ENCODE measurements at regions not wholly inside any gene's neighbourhood (a gene's known extent, or its start where the extent isn't known, plus 50 kb on each side); places are given as distances from the start of the nearest gene placed in this dataset.
"Not testable (repeated sequence)": the region's sequence is repeated elsewhere in the genome, so short reads cannot be mapped to it uniquely, and the experiment has no call there.

DNA sequence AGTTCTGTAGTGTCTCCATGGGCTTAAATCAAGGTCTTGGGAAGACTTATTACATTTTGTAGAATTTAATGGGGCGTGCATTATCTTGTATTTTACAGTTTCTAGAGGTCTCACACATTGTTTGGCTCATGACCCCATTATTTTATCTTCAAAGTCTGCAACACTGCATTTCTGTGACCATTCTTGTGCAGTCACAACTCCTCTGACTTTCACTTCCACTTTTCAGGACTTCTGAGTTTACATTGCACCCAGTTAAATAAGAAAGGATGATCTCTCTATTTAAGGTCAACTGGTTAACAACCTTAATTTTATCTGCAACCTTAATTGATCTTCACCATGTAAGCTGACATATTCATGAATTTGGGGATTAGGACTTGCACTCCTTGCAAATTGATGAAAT is 1186.6 kb downstream of the MRPL39 start:
- no peak for TF ChIP-seq POLR2A (IDR thresholded peaks at IDR 0.05)
- TF ChIP-seq, protein P1, sequence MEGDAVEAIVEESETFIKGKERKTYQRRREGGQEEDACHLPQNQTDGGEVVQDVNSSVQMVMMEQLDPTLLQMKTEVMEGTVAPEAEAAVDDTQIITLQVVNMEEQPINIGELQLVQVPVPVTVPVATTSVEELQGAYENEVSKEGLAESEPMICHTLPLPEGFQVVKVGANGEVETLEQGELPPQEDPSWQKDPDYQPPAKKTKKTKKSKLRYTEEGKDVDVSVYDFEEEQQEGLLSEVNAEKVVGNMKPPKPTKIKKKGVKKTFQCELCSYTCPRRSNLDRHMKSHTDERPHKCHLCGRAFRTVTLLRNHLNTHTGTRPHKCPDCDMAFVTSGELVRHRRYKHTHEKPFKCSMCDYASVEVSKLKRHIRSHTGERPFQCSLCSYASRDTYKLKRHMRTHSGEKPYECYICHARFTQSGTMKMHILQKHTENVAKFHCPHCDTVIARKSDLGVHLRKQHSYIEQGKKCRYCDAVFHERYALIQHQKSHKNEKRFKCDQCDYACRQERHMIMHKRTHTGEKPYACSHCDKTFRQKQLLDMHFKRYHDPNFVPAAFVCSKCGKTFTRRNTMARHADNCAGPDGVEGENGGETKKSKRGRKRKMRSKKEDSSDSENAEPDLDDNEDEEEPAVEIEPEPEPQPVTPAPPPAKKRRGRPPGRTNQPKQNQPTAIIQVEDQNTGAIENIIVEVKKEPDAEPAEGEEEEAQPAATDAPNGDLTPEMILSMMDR (IDR thresholded peaks at IDR 0.05) = no peak
- no peak for TF ChIP-seq EP300 (IDR thresholded peaks at IDR 0.05)
- TF ChIP-seq POLR2AphosphoS5 (IDR thresholded peaks at IDR 0.05) = no peak
- WGBS, 2 donors (ENCODE audit: low coverage in 1 of 2) = 33 to 38% methylated on average over 1 of the region's 1 CpG
- Histone ChIP-seq H3K4me1 (no peaks in the 10 kb centered on the region), H3K4me3 (no peak overlapping the region), H3K36me3 (no peaks in the 10 kb centered on the region), H3K27me3 (no peaks in the 10 kb centered on the region), H3K9me3 (peaks cover 0 to 27% (median 0%) of the 10 kb centered on the region in 3 donors), H3K27ac (no peak overlapping the region)
- ATAC-seq = no peak

DNA sequence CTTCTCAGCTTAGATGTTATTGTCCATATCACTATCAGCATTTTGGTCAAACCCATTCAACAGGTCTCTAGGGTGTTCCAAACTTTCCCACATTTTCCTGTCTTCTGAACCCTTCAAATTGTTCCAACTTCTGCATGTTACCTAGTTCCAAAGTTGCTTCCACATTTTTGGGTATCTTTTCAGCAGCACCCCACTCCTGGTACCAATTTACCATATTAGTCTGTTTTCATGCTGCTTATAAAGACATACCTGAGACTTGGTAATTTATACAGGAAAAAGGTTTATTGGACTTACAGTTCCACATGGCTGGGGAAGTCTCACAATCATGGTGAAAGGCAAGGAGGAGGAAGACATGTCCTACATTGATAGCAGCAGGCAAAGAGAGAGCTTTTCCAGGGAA is 1187.6 kb downstream of the MRPL39 start:
- H3K36me3 ChIP-seq, ATAC-seq, H3K27me3 ChIP-seq, H3K4me3 ChIP-seq, H3K4me1 ChIP-seq, H3K27ac ChIP-seq: not testable (repeated sequence)
- H3K9me3 ChIP-seq = peaks cover 0 to 27% (median 0%) of the 10 kb centered on the region in 3 donors

DNA sequence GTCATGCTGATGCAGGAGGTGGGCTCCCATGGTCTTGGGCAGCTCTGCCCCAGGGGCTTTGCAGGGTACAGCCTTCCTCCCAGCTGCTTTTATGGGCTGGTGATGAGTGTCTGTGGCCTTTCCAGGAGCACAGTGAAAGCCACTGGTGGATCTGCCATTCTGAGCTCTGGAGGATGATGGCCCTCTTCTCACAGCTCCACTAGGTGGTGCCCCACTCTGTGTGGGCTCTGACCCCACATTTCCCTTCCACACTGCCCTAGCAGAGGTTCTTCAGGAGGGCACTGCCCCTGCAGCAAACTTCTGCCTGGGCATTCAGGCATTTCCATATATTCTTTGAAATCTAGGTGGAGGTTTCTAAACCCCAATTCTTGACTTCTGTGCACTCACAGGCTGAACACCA is 1188.6 kb downstream of the MRPL39 start:
- Histone ChIP-seq H3K4me1 (no peaks in the 10 kb centered on the region), H3K36me3 (no peaks in the 10 kb centered on the region), H3K9me3 (peaks cover 0 to 27% (median 0%) of the 10 kb centered on the region in 3 donors), H3K4me3 (no peak overlapping the region), H3K27ac (no peak overlapping the region), H3K27me3 (no peaks in the 10 kb centered on the region)
- TF ChIP-seq, protein P1 (IDR thresholded peaks at IDR 0.05) = no peak
- TF ChIP-seq POLR2A (IDR thresholded peaks at IDR 0.05) (no peak), EP300 (IDR thresholded peaks at IDR 0.05) (no peak), POLR2AphosphoS5 (IDR thresholded peaks at IDR 0.05) (no peak)
- no peak for ATAC-seq

DNA sequence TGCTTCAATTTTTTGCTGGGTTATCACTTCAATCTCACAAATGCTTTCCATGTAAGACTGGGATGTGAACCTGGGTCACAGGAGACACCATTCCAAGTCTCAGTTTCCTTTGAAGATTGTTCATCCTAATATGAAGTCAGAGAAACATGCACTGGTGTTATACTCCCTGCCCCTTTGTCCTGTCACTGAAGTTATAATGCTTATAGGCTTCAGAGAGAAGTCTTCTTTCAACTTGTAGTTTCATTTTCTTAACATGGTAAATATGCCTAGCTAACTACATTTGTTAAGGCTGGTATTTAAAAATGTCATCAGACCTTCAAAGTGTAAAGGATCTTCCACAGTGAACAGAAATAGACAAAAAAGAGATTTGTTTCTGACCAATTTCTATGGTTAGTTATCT is 1195.9 kb downstream of the MRPL39 start:
- TF ChIP-seq POLR2AphosphoS5 (IDR thresholded peaks at IDR 0.05) = no peak
- TF ChIP-seq EP300 (IDR thresholded peaks at IDR 0.05) = no peak
- TF ChIP-seq, protein P1 (IDR thresholded peaks at IDR 0.05) = no peak
- no peak for TF ChIP-seq POLR2A (IDR thresholded peaks at IDR 0.05)

DNA sequence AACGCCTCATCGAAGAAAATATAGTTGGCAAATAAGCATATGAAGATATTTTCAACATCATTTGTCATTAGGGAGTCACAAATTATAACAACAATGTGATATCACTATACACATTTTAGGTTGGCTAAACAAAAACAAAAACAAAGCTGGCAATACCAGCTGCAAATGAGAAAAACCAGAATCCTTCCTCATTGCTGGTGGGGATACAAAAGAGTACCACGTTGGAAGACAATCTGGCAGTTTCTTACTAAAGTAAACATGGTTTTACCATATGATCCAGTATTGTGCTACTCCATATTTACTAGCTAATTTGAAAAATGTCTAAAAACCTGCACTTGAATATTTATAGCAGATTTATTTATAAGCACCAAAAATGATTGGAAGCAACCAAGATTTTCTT is 1204.1 kb downstream of the MRPL39 start:
- TF ChIP-seq, protein P1 (IDR thresholded peaks at IDR 0.05) = no peak
- no peak for TF ChIP-seq EP300 (IDR thresholded peaks at IDR 0.05)
- TF ChIP-seq POLR2A (IDR thresholded peaks at IDR 0.05) = no peak
- no peak for TF ChIP-seq POLR2AphosphoS5 (IDR thresholded peaks at IDR 0.05)
- Histone ChIP-seq H3K27me3 (no peaks in the 10 kb centered on the region), H3K4me3 (no peak overlapping the region), H3K36me3 (no peaks in the 10 kb centered on the region), H3K9me3 (no peaks in the 10 kb centered on the region), H3K4me1 (no peaks in the 10 kb centered on the region), H3K27ac (no peak overlapping the region)
- ATAC-seq = no peak
- WGBS, 2 donors (ENCODE audit: low coverage in 1 of 2) = 45 to 64% methylated on average over 1 to 3 of the region's 3 CpGs

More for the DNA sequence above, 1195.9 kb downstream of the MRPL39 start:
- Histone ChIP-seq H3K27ac (no peak overlapping the region), H3K36me3 (no peaks in the 10 kb centered on the region), H3K9me3 (no peaks in the 10 kb centered on the region), H3K4me3 (no peak overlapping the region), H3K4me1 (no peaks in the 10 kb centered on the region), H3K27me3 (no peaks in the 10 kb centered on the region)
- no peak for ATAC-seq
